ENCODE measurements at regions not wholly inside any gene's neighbourhood (a gene's known extent, or its start where the extent isn't known, plus 50 kb on each side); places are given as distances from the start of the nearest gene placed in this dataset.

DNA sequence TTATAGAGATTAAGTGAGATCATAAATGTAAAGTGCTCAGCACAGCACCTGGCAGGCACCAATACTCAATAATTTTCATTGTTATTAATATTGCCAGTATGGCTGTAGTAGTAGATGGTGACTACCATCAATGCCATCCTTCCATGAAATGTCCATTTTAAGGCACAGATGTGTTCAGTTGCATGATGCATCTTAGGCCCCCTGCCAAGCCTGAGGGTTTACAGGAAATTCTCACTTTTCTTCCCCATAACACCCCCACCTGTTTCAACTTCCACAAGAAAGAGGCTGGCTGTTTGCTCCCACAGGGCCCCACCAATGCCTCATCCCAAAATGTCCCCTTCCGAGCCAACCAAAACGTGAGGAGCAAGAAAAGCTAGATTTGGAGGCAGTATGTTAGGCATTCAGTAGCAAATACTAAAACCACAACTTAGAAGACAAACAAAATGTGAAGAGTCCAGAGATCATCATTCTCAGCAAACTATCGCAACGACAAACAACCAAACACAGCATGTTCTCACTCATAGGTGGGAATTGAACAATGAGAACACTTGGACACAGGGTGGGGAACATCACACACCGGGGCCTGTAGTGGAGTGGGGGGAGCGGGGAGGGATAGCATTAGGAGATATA lies 110.6 kb upstream of the NHSL1 start:
- in situ Hi-C loops (cut with MboI) = no loop called here

More for the DNA sequence above, 110.6 kb upstream of the NHSL1 start:
- no peaks in the 10 kb centered on the region for H3K9me3 ChIP-seq (replicated peaks; ENCODE audit: control insufficient read depth, insufficient read depth, low read length)
- ChIA-PET RAD21 (ENCODE audit: unreplicated experiment) (no interaction called here), CTCF (interaction anchor here (1.2 to 1.6 kb wide), 2 partner anchors 11 to 16 kb away, joined by 3 to 4 read pairs; no protein-coding TSS in a partner anchor), SMC1A (ENCODE audit: uncharacterized antibody, unreplicated experiment) (no interaction called here), POLR2A (no interaction called here)
- H3K27ac ChIP-seq (ENCODE audit: control insufficient read depth, insufficient read depth) = no peak overlapping the region
- no peaks in the 10 kb centered on the region for H3K4me1 ChIP-seq (ENCODE audit: control insufficient read depth, insufficient read depth, low read length)
- FAIRE-seq = no peak
- no peak for TF ChIP-seq SIN3A (IDR thresholded peaks at IDR 0.05; ENCODE audit: low read depth, low read length)
- TF ChIP-seq PML (IDR thresholded peaks at IDR 0.05; ENCODE audit: low read length) = no peak
- no peak for TF ChIP-seq TCF3 (IDR thresholded peaks at IDR 0.05; ENCODE audit: borderline replicate concordance, insufficient read depth, low read depth, low read length)
- no peak for TF ChIP-seq TBL1XR1 (IDR thresholded peaks at IDR 0.05; ENCODE audit: low read depth, low read length)
- TF ChIP-seq CEBPB (IDR thresholded peaks at IDR 0.05; ENCODE audit: borderline replicate concordance in 1 of 2, low read depth in 2 of 2, low read length in 2 of 2) = no peak
- TF ChIP-seq, protein P1, sequence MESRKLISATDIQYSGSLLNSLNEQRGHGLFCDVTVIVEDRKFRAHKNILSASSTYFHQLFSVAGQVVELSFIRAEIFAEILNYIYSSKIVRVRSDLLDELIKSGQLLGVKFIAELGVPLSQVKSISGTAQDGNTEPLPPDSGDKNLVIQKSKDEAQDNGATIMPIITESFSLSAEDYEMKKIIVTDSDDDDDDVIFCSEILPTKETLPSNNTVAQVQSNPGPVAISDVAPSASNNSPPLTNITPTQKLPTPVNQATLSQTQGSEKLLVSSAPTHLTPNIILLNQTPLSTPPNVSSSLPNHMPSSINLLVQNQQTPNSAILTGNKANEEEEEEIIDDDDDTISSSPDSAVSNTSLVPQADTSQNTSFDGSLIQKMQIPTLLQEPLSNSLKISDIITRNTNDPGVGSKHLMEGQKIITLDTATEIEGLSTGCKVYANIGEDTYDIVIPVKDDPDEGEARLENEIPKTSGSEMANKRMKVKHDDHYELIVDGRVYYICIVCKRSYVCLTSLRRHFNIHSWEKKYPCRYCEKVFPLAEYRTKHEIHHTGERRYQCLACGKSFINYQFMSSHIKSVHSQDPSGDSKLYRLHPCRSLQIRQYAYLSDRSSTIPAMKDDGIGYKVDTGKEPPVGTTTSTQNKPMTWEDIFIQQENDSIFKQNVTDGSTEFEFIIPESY (IDR thresholded peaks at IDR 0.05) = no peak
- TF ChIP-seq GATAD2B (conservative IDR thresholded peaks at IDR 0.05; ENCODE audit: low read depth) = no peak
- TF ChIP-seq POLR2AphosphoS2 (IDR thresholded peaks at IDR 0.05; ENCODE audit: low read depth, low read length) = no peak
- TF ChIP-seq, protein P2, sequence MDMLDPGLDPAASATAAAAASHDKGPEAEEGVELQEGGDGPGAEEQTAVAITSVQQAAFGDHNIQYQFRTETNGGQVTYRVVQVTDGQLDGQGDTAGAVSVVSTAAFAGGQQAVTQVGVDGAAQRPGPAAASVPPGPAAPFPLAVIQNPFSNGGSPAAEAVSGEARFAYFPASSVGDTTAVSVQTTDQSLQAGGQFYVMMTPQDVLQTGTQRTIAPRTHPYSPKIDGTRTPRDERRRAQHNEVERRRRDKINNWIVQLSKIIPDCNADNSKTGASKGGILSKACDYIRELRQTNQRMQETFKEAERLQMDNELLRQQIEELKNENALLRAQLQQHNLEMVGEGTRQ (IDR thresholded peaks at IDR 0.05; ENCODE audit: borderline replicate concordance, low read depth, low read length) = no peak
- TF ChIP-seq SRF (IDR thresholded peaks at IDR 0.05; ENCODE audit: low read depth in 2 of 2, low read length in 2 of 2) = no peak
- no peak for TF ChIP-seq KLF5 (IDR thresholded peaks at IDR 0.05; ENCODE audit: partially characterized antibody)
- no peak for TF ChIP-seq POU2F2 (IDR thresholded peaks at IDR 0.05; ENCODE audit: borderline replicate concordance, low read depth, low read length)
- no peaks in the 10 kb centered on the region for H3K36me3 ChIP-seq (ENCODE audit: control insufficient read depth in 2 of 2, insufficient read depth in 2 of 2, low read length in 1 of 2)
- no peaks in the 10 kb centered on the region for H4K20me1 ChIP-seq (ENCODE audit: control insufficient read depth, insufficient read depth)
- 60% methylated on average over 6 of the region's 6 CpGs for WGBS (ENCODE audit: insufficient coverage, insufficient replicate concordance, low lambda C conversion rate, missing lambda C conversion rate)
- H3K4me3 ChIP-seq = no peak overlapping the region
- 0 out of 4 replicates have a peak, but pooled peaks cover 0 to 3% of the 10 kb centered on the region in 2 experiments for H3K27me3 ChIP-seq (replicated peaks in 1 of 2; ENCODE audit: control insufficient read depth in 2 of 2, insufficient read depth in 2 of 2, low read length in 1 of 2)
- H3K9ac ChIP-seq (ENCODE audit: control insufficient read depth, insufficient read depth, low read length) = no peak overlapping the region
- no peak overlapping the region for H2AFZ ChIP-seq (ENCODE audit: control insufficient read depth, low read depth, low read length)
- no peak for ATAC-seq
- no peak overlapping the region for H3K4me2 ChIP-seq (ENCODE audit: control insufficient read depth, insufficient read depth)
- intact Hi-C loops (cut with micrococcal nuclease; ENCODE audit: unreplicated experiment) = no loop called here
- BruUV-seq (replicated peaks) = no TSS peak
- DNase-seq (ENCODE audit: low read depth, low spot score) = no peak
- H3K79me2 ChIP-seq (ENCODE audit: control insufficient read depth, insufficient read depth, low read length) = no peaks in the 10 kb centered on the region

All from GM12878 (cell line).